ENCODE measurements at regions not wholly inside any gene's neighbourhood (a gene's known extent, or its start where the extent isn't known, plus 50 kb on each side); places are given as distances from the start of the nearest gene placed in this dataset.
"Not testable (repeated sequence)": the region's sequence is repeated elsewhere in the genome, so short reads cannot be mapped to it uniquely, and the experiment has no call there.

GRCh38 chr1:68675336-68675735, 178.5 kb upstream of the DEPDC1 start:
- DNase-seq (ENCODE audit: low spot score) = no peak

- no peak for DNase-seq (ENCODE audit: low spot score)
These were observed 180.9 kb upstream of the DEPDC1 start for GRCh38 chr1:68677684-68678351.

- DNase-seq (ENCODE audit: low spot score) = no peak
These were observed 199.3 kb upstream of the DEPDC1 start for GRCh38 chr1:68696221-68696620.

GRCh38 chr1:68703921-68704354, 207.1 kb upstream of the DEPDC1 start:
- no peak for DNase-seq (ENCODE audit: low spot score)

GRCh38 chr1:68704800-68705443, 208.0 kb upstream of the DEPDC1 start:
- DNase-seq (ENCODE audit: low spot score) = no peak

GRCh38 chr1:68705466-68705865, 208.6 kb upstream of the DEPDC1 start:
- no peak for DNase-seq (ENCODE audit: low spot score)

GRCh38 chr1:68706639-68707317, 209.9 kb upstream of the DEPDC1 start:
- DNase-seq (ENCODE audit: low spot score) = no peak

- DNase-seq (ENCODE audit: low spot score) = no peak
These were observed 220.4 kb upstream of the DEPDC1 start for GRCh38 chr1:68717330-68717729.

GRCh38 chr1:68720476-68720875, 223.6 kb upstream of the DEPDC1 start:
- DNase-seq (ENCODE audit: low spot score) = no peak

- DNase-seq (ENCODE audit: low spot score) = no peak
These were observed 226.9 kb upstream of the DEPDC1 start for GRCh38 chr1:68723791-68724190.

- DNase-seq (ENCODE audit: low spot score) = no peak
These were observed 228.3 kb upstream of the DEPDC1 start for GRCh38 chr1:68725001-68725752.

- not testable (repeated sequence) for DNase-seq (ENCODE audit: low spot score)
These were observed 242.6 kb upstream of the DEPDC1 start for GRCh38 chr1:68739486-68739885.

GRCh38 chr1:68745011-68745410, 248.1 kb upstream of the DEPDC1 start:
- no peak for DNase-seq (ENCODE audit: low spot score)

GRCh38 chr1:68745451-68745850, 248.6 kb upstream of the DEPDC1 start:
- no peak for DNase-seq (ENCODE audit: low spot score)

GRCh38 chr1:68746378-68746777, 249.5 kb upstream of the DEPDC1 start:
- no peak for DNase-seq (ENCODE audit: low spot score)

GRCh38 chr1:68751723-68752122, 254.8 kb upstream of the DEPDC1 start:
- DNase-seq (ENCODE audit: low spot score) = no peak

GRCh38 chr1:68758666-68759209, 261.9 kb upstream of the DEPDC1 start:
- no peak for DNase-seq (ENCODE audit: low spot score)

GRCh38 chr1:68767941-68768340, 271.1 kb upstream of the DEPDC1 start:
- no peak for DNase-seq (ENCODE audit: low spot score)

GRCh38 chr1:68770817-68771216, 273.9 kb upstream of the DEPDC1 start:
- no peak for DNase-seq (ENCODE audit: low spot score)

- DNase-seq (ENCODE audit: low spot score) = no peak
These were observed 281.0 kb upstream of the DEPDC1 start for GRCh38 chr1:68777851-68778250.

- DNase-seq (ENCODE audit: low spot score) = not testable (repeated sequence)
These were observed 283.0 kb upstream of the DEPDC1 start for GRCh38 chr1:68779841-68780240.

- DNase-seq (ENCODE audit: low spot score) = no peak
These were observed 284.0 kb upstream of the DEPDC1 start for GRCh38 chr1:68780919-68781318.
